A549 (cell line): ENCODE measurements at regions not wholly inside any gene's neighbourhood (a gene's known extent, or its start where the extent isn't known, plus 50 kb on each side); places are given as distances from the start of the nearest gene placed in this dataset.

Experiments
- ATAC-seq, 2 experiments: fragments of 200-7000 bp in 1 of 2; fragments of >200 bp in 1 of 2; cut with Nextera tagmentation in 1 of 2; cut with Tn5 transposase in 1 of 2; 3 replicates each; pipeline versions ENCODE4 v1.8.0 to v1.9.1; 2018 to 2020; ENCODE audit warnings: mild to moderate bottlenecking in 1 of 2, moderate library complexity in 1 of 2
- CTCF ChIA-PET: fragments of 300-600 bp; sonication (Branson Sonifier 250); formaldehyde crosslinking; extraction: SDS; loops from one replicate; lab custom pipeline; 2021; ENCODE audit warnings: antibody characterized with exemption, inconsistent platforms; lab: Yijun Ruan, JAX
- POLR2A ChIA-PET: fragments of 350-600 bp; formaldehyde crosslinking; extraction: SDS; loops from one replicate; lab custom pipeline; 2021; ENCODE audit warnings: antibody characterized with exemption, inconsistent platforms; lab: Yijun Ruan, JAX
- DNase-seq, 2 experiments: peaks; one replicate each; pipeline versions ENCODE4 v3.0.0 to v3.0.0-alpha.2; 2011 to 2016; ENCODE audit warnings: low read depth in 1 of 2, low spot score in 1 of 2
- FAIRE-seq: peaks from 2 replicates; lab custom pipeline; 2011; peaks lifted over from hg19 to GRCh38; lab: Jason Lieb, UNC
- H3K27ac ChIP-seq, 2 experiments: fragments of >200 bp; sonication (Bioruptor Twin); formaldehyde crosslinking; 3 replicates each; pipeline ENCODE4 v1.5.1; 2016 to 2017
- H3K4me1 ChIP-seq: fragments of >200 bp; sonication (Bioruptor Twin); formaldehyde crosslinking; 3 replicates; pipeline ENCODE4 v1.6.1; 2016
- H3K4me2 ChIP-seq: fragments of >200 bp; sonication (Bioruptor Twin); formaldehyde crosslinking; 3 replicates; pipeline ENCODE4 v1.6.1; 2016
- H3K4me3 ChIP-seq: fragments of >200 bp; sonication (Bioruptor Twin); formaldehyde crosslinking; 3 replicates; pipeline ENCODE4 v1.5.1; 2016
- H3K9me3 ChIP-seq: fragments of >200 bp; sonication (Bioruptor Twin); formaldehyde crosslinking; 3 replicates; pipeline ENCODE4 v1.6.1; 2016
- ATOH8 ChIP-seq: fragments of 250-450 bp; sonication (Bioruptor Pico); IDR thresholded peaks from 2 replicates; pipeline ENCODE4 v1.5.0; 2020; ENCODE audit warnings: low read depth, mild to moderate bottlenecking, moderate library complexity
- CBX2 ChIP-seq: fragments of 200-600 bp; sonication (generic); IDR thresholded peaks from 2 replicates; pipeline ENCODE4 v1.6.1; 2016; ENCODE audit warnings: low read depth, mild to moderate bottlenecking, borderline replicate concordance
- CBX8 ChIP-seq: fragments of 200-600 bp; sonication (generic); IDR thresholded peaks from 2 replicates; pipeline ENCODE4 v1.6.1; 2016
- CEBPB ChIP-seq, 2 experiments: fragments of >200 bp in 1 of 2; sonication (Bioruptor Twin) in 1 of 2; formaldehyde crosslinking in 1 of 2; IDR thresholded peaks; 2 replicates each; pipeline ENCODE4 v1.6.1; 2012 to 2016
- ESRRA ChIP-seq: fragments of 150-350 bp; IDR thresholded peaks from 2 replicates; pipeline ENCODE4 v1.6.1; 2014; ENCODE audit warnings: mild to moderate bottlenecking, low read length, borderline replicate concordance
- FOSL2 ChIP-seq, 2 experiments: fragments of 450-650 bp in 1 of 2; fragments of >200 bp in 1 of 2; sonication (Bioruptor Twin) in 1 of 2; formaldehyde crosslinking; IDR thresholded peaks; 2 replicates each; pipeline versions ENCODE4 v1.5.0 to v1.6.1; 2016 to 2020; ENCODE audit warnings: mild to moderate bottlenecking in 1 of 2, moderate library complexity in 1 of 2
- GATA3 ChIP-seq: IDR thresholded peaks from 2 replicates; pipeline ENCODE4 v1.6.1; 2012; ENCODE audit warnings: borderline replicate concordance
- HEYL ChIP-seq: fragments of 250-450 bp; sonication (Bioruptor Pico); IDR thresholded peaks from 2 replicates; pipeline ENCODE4 v1.8.0; 2021; ENCODE audit warnings: mild to moderate bottlenecking, moderate library complexity
- HMGXB4 ChIP-seq: fragments of 250-450 bp; sonication (Bioruptor Pico); IDR thresholded peaks from 2 replicates; pipeline ENCODE4 v1.5.0; 2021; ENCODE audit warnings: mild to moderate bottlenecking, moderate library complexity, borderline replicate concordance
- JUN ChIP-seq, 2 experiments: fragments of >200 bp; sonication (Bioruptor Twin); formaldehyde crosslinking; IDR thresholded peaks; 2 replicates in 1 of 2; 3 replicates in 1 of 2; pipeline ENCODE4 v1.6.1; 2016 to 2017
- KDM1A ChIP-seq: fragments of 200-600 bp; sonication (generic); IDR thresholded peaks from 2 replicates; pipeline ENCODE4 v1.6.1; 2016; ENCODE audit warnings: low read depth, mild to moderate bottlenecking
- KDM5A ChIP-seq: fragments of 200-600 bp; sonication (generic); IDR thresholded peaks from 2 replicates; pipeline ENCODE4 v1.6.1; 2016; ENCODE audit warnings: antibody characterized with exemption, mild to moderate bottlenecking
- MAX ChIP-seq: IDR thresholded peaks from 2 replicates; pipeline ENCODE4 v1.6.1; 2012
- NFE2L2 ChIP-seq: fragments of 150-350 bp; conservative IDR thresholded peaks from 2 replicates; pipeline ENCODE4 v1.6.1; 2014; ENCODE audit warnings: low read length
- NPAS2 ChIP-seq: fragments of 250-450 bp; sonication (Bioruptor Pico); IDR thresholded peaks from 2 replicates; pipeline ENCODE4 v1.8.0; 2022; ENCODE audit warnings: mild to moderate bottlenecking, moderate library complexity, borderline replicate concordance
- POLR2A ChIP-seq: IDR thresholded peaks from 2 replicates; pipeline ENCODE4 v1.6.1; 2012; ENCODE audit warnings: mild to moderate bottlenecking, low read length
- RCOR1 ChIP-seq: fragments of 150-350 bp; IDR thresholded peaks from 2 replicates; pipeline ENCODE4 v1.6.1; 2014; ENCODE audit warnings: antibody characterized with exemption, low read length, low read depth
- RFX5 ChIP-seq: fragments of 450-650 bp; IDR thresholded peaks from 2 replicates; pipeline ENCODE4 v1.7.1; 2014; ENCODE audit warnings: antibody characterized with exemption, mild to moderate bottlenecking, moderate library complexity
- SMC3 ChIP-seq: fragments of >200 bp; sonication (Bioruptor Twin); formaldehyde crosslinking; IDR thresholded peaks from 3 replicates; pipeline ENCODE4 v1.6.1; 2018; ENCODE audit warnings: inconsistent platforms
- TFCP2L1 ChIP-seq: fragments of 250-450 bp; sonication (Bioruptor Pico); IDR thresholded peaks from 2 replicates; pipeline ENCODE4 v1.5.0; 2021; ENCODE audit warnings: mild to moderate bottlenecking
- USF2 ChIP-seq: fragments of 450-650 bp; IDR thresholded peaks from 2 replicates; pipeline ENCODE4 v1.6.1; 2014; ENCODE audit warnings: antibody characterized with exemption
- WGBS: methylation state at CpG from one replicate; pipeline ENCODE4 v1.1.6; 2017; ENCODE audit errors: missing lambda C conversion rate; 5-methylcytosine and 5-hydroxymethylcytosine counted together
- TF ChIP-seq, protein P1 (sequence below): fragments of >200 bp; sonication (Bioruptor Twin); formaldehyde crosslinking; IDR thresholded peaks from 3 replicates; pipeline ENCODE4 v1.5.1; 2016

GRCh38 chr12:105880824-105881388 lies 257.8 kb downstream of the NUAK1 start:
- POLR2A ChIA-PET = no interaction called here
- TF ChIP-seq POLR2A (no peak), MAX (no peak), GATA3 (no peak), NPAS2 (CRISPR knock-in tag) (no peak), ESRRA (no peak), HMGXB4 (CRISPR knock-in tag) (no peak), USF2 (no peak)
- TF ChIP-seq, protein P1, sequence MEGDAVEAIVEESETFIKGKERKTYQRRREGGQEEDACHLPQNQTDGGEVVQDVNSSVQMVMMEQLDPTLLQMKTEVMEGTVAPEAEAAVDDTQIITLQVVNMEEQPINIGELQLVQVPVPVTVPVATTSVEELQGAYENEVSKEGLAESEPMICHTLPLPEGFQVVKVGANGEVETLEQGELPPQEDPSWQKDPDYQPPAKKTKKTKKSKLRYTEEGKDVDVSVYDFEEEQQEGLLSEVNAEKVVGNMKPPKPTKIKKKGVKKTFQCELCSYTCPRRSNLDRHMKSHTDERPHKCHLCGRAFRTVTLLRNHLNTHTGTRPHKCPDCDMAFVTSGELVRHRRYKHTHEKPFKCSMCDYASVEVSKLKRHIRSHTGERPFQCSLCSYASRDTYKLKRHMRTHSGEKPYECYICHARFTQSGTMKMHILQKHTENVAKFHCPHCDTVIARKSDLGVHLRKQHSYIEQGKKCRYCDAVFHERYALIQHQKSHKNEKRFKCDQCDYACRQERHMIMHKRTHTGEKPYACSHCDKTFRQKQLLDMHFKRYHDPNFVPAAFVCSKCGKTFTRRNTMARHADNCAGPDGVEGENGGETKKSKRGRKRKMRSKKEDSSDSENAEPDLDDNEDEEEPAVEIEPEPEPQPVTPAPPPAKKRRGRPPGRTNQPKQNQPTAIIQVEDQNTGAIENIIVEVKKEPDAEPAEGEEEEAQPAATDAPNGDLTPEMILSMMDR = no peak
- Histone ChIP-seq H3K27ac (no peak overlapping the region), H3K9me3 (no peaks in the 10 kb centered on the region), H3K4me1 (no peaks in the 10 kb centered on the region), H3K4me3 (no peak overlapping the region), H3K4me2 (no peak overlapping the region)
- DNase-seq (no peak), FAIRE-seq (no peak), ATAC-seq (no peak)
- CTCF ChIA-PET = interaction anchor here (1.6 kb wide), 1 partner anchor 8 kb away, joined by 7 read pairs; no protein-coding TSS in a partner anchor
- WGBS = 55% methylated on average over 2 of the region's 2 CpGs

DNA sequence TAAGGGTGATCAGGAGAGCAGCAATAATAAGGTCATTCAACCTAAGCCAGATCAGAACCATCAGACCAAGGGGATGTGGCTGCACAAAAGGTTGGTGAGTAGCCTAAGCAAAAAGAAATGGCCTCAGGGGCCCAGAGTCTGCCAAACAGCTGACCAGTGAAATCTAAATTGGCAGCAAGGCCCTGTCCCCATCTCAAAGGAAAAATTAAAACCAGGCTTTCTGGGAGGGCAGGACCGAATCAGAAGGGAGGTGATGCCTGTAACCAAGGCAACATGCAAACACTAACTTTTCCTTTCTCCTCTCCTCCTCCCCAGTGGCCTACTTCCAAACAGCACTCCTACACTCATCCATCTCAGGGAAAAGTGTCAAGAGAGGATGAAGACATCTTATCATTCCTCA lies 256.4 kb downstream of the NUAK1 start:
- FAIRE-seq = no peak
- Histone ChIP-seq H3K4me1 (no peaks in the 10 kb centered on the region), H3K9me3 (no peaks in the 10 kb centered on the region), H3K4me2 (no peak overlapping the region), H3K4me3 (no peak overlapping the region), H3K27ac (no peak overlapping the region)
- TF ChIP-seq KDM5A (no peak), CBX2 (no peak), RFX5 (no peak)
- no peak for DNase-seq
- CTCF ChIA-PET = interaction anchor here (1.4 kb wide), 1 partner anchor 15 kb away, joined by 5 read pairs; no protein-coding TSS in a partner anchor
- POLR2A ChIA-PET = no interaction called here
- 36% methylated on average over 1 of the region's 1 CpG for whole genome bisulfite sequencing
- 0 out of 6 replicates have a peak, but pooled peaks of 1 of the 2 experiments have one; percentile 30 for ATAC-seq

DNA sequence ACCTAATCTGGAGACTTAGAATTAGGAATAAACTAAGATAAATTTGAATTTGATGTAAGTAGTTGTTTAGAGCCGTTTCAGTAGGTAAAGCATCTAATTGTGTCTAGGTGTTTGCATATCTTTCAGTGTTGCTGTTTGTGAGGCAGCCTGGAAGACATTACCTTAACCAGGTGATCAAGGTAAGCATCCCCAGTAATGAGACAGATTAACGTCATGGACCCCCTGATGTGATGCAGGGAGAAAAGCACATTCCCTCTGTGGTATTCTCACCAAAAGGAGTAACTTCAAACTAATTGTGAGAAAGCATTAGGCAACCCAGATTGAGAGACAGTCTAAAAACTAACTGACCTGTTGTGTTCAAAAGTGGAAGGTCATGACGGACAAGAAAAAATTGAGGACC lies 251.6 kb downstream of the NUAK1 start:
- Histone ChIP-seq H3K9me3 (no peaks in the 10 kb centered on the region), H3K4me3 (no peak overlapping the region), H3K4me1 (no peaks in the 10 kb centered on the region), H3K27ac (no peak overlapping the region), H3K4me2 (no peak overlapping the region)
- ChIA-PET POLR2A (no interaction called here), CTCF (no interaction called here)
- FAIRE-seq (no peak), DNase-seq (no peak), ATAC-seq (no peak)
- WGBS = 56% methylated on average over 3 of the region's 3 CpGs
- no peak for TF ChIP-seq HEYL
- TF ChIP-seq CEBPB (IDR thresholded peaks at IDR 0.05) = no peak
- no peak for TF ChIP-seq ATOH8 (CRISPR knock-in tag)
- TF ChIP-seq TFCP2L1 (CRISPR knock-in tag) = no peak
- TF ChIP-seq HMGXB4 (CRISPR knock-in tag) = no peak
- no peak for TF ChIP-seq NFE2L2
- TF ChIP-seq GATA3 = no peak
- TF ChIP-seq KDM1A = no peak
- no peak for TF ChIP-seq FOSL2 (IDR thresholded peaks at IDR 0.05)
- no peak for TF ChIP-seq FOSL2 (CRISPR knock-in tag; IDR thresholded peaks at IDR 0.05)
- TF ChIP-seq RCOR1 = no peak
- no peak for TF ChIP-seq JUN (IDR thresholded peaks at IDR 0.05)
- TF ChIP-seq CBX8 = no peak
- no peak for TF ChIP-seq RFX5
- no peak for TF ChIP-seq MAX
- TF ChIP-seq SMC3 = no peak
